ENCODE measurements at regions not wholly inside any gene's neighbourhood (a gene's known extent, or its start where the extent isn't known, plus 50 kb on each side); places are given as distances from the start of the nearest gene placed in this dataset.

GRCh38 chr21:16932314-16932713, 580.5 kb upstream of the CXADR start:
- H3K4me3 ChIP-seq (ENCODE audit: low read depth, low read length), result no peak overlapping the region
- H3K4me1 ChIP-seq, result peaks cover 17% of the 10 kb centered on the region
- Mint-ChIP-seq H3K4me1 (ENCODE audit: low read depth, unreplicated experiment) (peaks cover 16% of the 10 kb centered on the region), H3K9me3 (ENCODE audit: unreplicated experiment) (no peaks in the 10 kb centered on the region), H3K27me3 (ENCODE audit: insufficient read depth, unreplicated experiment) (no peaks in the 10 kb centered on the region), H3K27ac (ENCODE audit: unreplicated experiment) (no peak overlapping the region), H3K4me3 (ENCODE audit: unreplicated experiment) (no peak overlapping the region), H3K36me3 (ENCODE audit: insufficient read depth, unreplicated experiment) (no peaks in the 10 kb centered on the region)
- H3K9me3 ChIP-seq, result no peaks in the 10 kb centered on the region
- TF ChIP-seq, protein P1, sequence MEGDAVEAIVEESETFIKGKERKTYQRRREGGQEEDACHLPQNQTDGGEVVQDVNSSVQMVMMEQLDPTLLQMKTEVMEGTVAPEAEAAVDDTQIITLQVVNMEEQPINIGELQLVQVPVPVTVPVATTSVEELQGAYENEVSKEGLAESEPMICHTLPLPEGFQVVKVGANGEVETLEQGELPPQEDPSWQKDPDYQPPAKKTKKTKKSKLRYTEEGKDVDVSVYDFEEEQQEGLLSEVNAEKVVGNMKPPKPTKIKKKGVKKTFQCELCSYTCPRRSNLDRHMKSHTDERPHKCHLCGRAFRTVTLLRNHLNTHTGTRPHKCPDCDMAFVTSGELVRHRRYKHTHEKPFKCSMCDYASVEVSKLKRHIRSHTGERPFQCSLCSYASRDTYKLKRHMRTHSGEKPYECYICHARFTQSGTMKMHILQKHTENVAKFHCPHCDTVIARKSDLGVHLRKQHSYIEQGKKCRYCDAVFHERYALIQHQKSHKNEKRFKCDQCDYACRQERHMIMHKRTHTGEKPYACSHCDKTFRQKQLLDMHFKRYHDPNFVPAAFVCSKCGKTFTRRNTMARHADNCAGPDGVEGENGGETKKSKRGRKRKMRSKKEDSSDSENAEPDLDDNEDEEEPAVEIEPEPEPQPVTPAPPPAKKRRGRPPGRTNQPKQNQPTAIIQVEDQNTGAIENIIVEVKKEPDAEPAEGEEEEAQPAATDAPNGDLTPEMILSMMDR (IDR thresholded peaks at IDR 0.05; ENCODE audit: insufficient read depth in 1 of 2, low read depth in 1 of 2, low read length in 1 of 2, severe bottlenecking in 1 of 2, unreplicated experiment in 1 of 2), result no peak
- H3K36me3 ChIP-seq (ENCODE audit: control insufficient read depth, insufficient read depth, low read length), result no peaks in the 10 kb centered on the region
- POLR2A ChIA-PET, result no interaction called here
- CTCF ChIA-PET, result no interaction called here
- BruUV-seq (replicated peaks), result no TSS peak
- no peak for DNase-seq
- H3K27me3 ChIP-seq (replicated peaks; ENCODE audit: control insufficient read depth, insufficient read depth, low read length), result no peaks in the 10 kb centered on the region
- intact Hi-C loops (cut with micrococcal nuclease; ENCODE audit: unreplicated experiment), result no loop called here

GRCh38 chr21:16942703-16943102, 570.1 kb upstream of the CXADR start:
- BruUV-seq (replicated peaks), result no TSS peak
- intact Hi-C loops (cut with micrococcal nuclease; ENCODE audit: unreplicated experiment), result loop anchor here (1.0 to 2.0 kb wide), 3 partner anchors 102 to 328 kb away; no protein-coding TSS in a partner anchor
- no peak overlapping the region for H3K27ac Mint-ChIP-seq (ENCODE audit: unreplicated experiment)
- TF ChIP-seq, protein P1 (IDR thresholded peaks at IDR 0.05; ENCODE audit: insufficient read depth in 1 of 2, low read depth in 1 of 2, low read length in 1 of 2, severe bottlenecking in 1 of 2, unreplicated experiment in 1 of 2), result peak; percentile 62 to 79
- no peaks in the 10 kb centered on the region for H3K27me3 ChIP-seq (replicated peaks; ENCODE audit: control insufficient read depth, insufficient read depth, low read length)
- H3K4me1 ChIP-seq, result no peaks in the 10 kb centered on the region
- POLR2A ChIA-PET, result no interaction called here
- CTCF ChIA-PET, result interaction anchor here (0.9 to 1.0 kb wide), 2 partner anchors 56 to 103 kb away, joined by 3 read pairs; no protein-coding TSS in a partner anchor
- no peaks in the 10 kb centered on the region for H3K9me3 Mint-ChIP-seq (ENCODE audit: unreplicated experiment)
- H3K27me3 Mint-ChIP-seq (ENCODE audit: insufficient read depth, unreplicated experiment), result peaks cover 10% of the 10 kb centered on the region
- H3K4me3 Mint-ChIP-seq (ENCODE audit: unreplicated experiment), result no peak overlapping the region
- peak; percentile 43 to 57 for DNase-seq
- H3K36me3 ChIP-seq (ENCODE audit: control insufficient read depth, insufficient read depth, low read length), result no peaks in the 10 kb centered on the region
- H3K36me3 Mint-ChIP-seq (ENCODE audit: insufficient read depth, unreplicated experiment), result no peaks in the 10 kb centered on the region
- H3K4me3 ChIP-seq (ENCODE audit: low read depth, low read length), result no peak overlapping the region
- H3K9me3 ChIP-seq, result no peaks in the 10 kb centered on the region
- no peaks in the 10 kb centered on the region for H3K4me1 Mint-ChIP-seq (ENCODE audit: low read depth, unreplicated experiment)

GRCh38 chr21:16943231-16943630, 569.6 kb upstream of the CXADR start:
- Mint-ChIP-seq H3K36me3 (ENCODE audit: insufficient read depth, unreplicated experiment) (no peaks in the 10 kb centered on the region), H3K27me3 (ENCODE audit: insufficient read depth, unreplicated experiment) (peaks cover 11% of the 10 kb centered on the region), H3K9me3 (ENCODE audit: unreplicated experiment) (no peaks in the 10 kb centered on the region), H3K4me1 (ENCODE audit: low read depth, unreplicated experiment) (no peaks in the 10 kb centered on the region), H3K4me3 (ENCODE audit: unreplicated experiment) (no peak overlapping the region), H3K27ac (ENCODE audit: unreplicated experiment) (no peak overlapping the region)
- no TSS peak for BruUV-seq (replicated peaks)
- ChIA-PET CTCF (interaction anchor here (0.9 kb wide), 1 partner anchor 55 kb away, joined by 3 read pairs; no protein-coding TSS in a partner anchor), POLR2A (no interaction called here)
- Histone ChIP-seq H3K4me1 (no peaks in the 10 kb centered on the region), H3K27me3 (replicated peaks; ENCODE audit: control insufficient read depth, insufficient read depth, low read length) (no peaks in the 10 kb centered on the region), H3K9me3 (no peaks in the 10 kb centered on the region), H3K36me3 (ENCODE audit: control insufficient read depth, insufficient read depth, low read length) (no peaks in the 10 kb centered on the region), H3K4me3 (ENCODE audit: low read depth, low read length) (no peak overlapping the region)
- no peak for DNase-seq
- intact Hi-C loops (cut with micrococcal nuclease; ENCODE audit: unreplicated experiment), result loop anchor here (2.0 kb wide), 2 partner anchors 102 to 204 kb away; no protein-coding TSS in a partner anchor
- TF ChIP-seq, protein P1 (IDR thresholded peaks at IDR 0.05; ENCODE audit: insufficient read depth in 1 of 2, low read depth in 1 of 2, low read length in 1 of 2, severe bottlenecking in 1 of 2, unreplicated experiment in 1 of 2), result no peak
